WTC11 (cell line): ENCODE measurements at regions not wholly inside any gene's neighbourhood (a gene's known extent, or its start where the extent isn't known, plus 50 kb on each side); places are given as distances from the start of the nearest gene placed in this dataset.

Experiments
- ATAC-seq: fragments of 200-7000 bp; cut with Tn5 transposase; 2 replicates; pipeline ENCODE4 v1.10.0; 2021; ENCODE audit warnings: mild to moderate bottlenecking, moderate library complexity
- CTCF ChIA-PET: fragments of 300-600 bp; sonication (Branson Sonifier 250); formaldehyde crosslinking; loops from one replicate; lab custom pipeline; 2021; ENCODE audit warnings: antibody characterized with exemption; lab: Charles Lee
- POLR2A ChIA-PET: fragments of 350-600 bp; sonication (Branson Sonifier 250); formaldehyde crosslinking; loops from one replicate; lab custom pipeline; 2021; ENCODE audit warnings: antibody characterized with exemption; lab: Charles Lee
- DNase-seq: peaks from one replicate; pipeline ENCODE4 v3.0.0; 2021; ENCODE audit warnings: low spot score
- H3K27ac Mint-ChIP-seq: 2 replicates; pipeline ENCODE4 v1.8.0; 2021; ENCODE audit warnings: mixed read lengths
- H3K27me3 Mint-ChIP-seq: 2 replicates; pipeline ENCODE4 v1.8.0; 2021; ENCODE audit warnings: low read depth, mild to moderate bottlenecking, moderate library complexity, mixed read lengths
- H3K36me3 Mint-ChIP-seq: 2 replicates; pipeline ENCODE4 v1.8.0; 2021; ENCODE audit warnings: mixed read lengths
- H3K4me1 Mint-ChIP-seq: 2 replicates; pipeline ENCODE4 v1.8.0; 2022; ENCODE audit warnings: mixed read lengths
- H3K4me3 Mint-ChIP-seq: 2 replicates; pipeline ENCODE4 v1.8.0; 2021; ENCODE audit warnings: mild to moderate bottlenecking, moderate library complexity, mixed read lengths
- H3K9me3 Mint-ChIP-seq: 2 replicates; pipeline ENCODE4 v1.8.0; 2021; ENCODE audit warnings: mixed read lengths
- CREB1 ChIP-seq: sonication (generic); formaldehyde crosslinking; IDR thresholded peaks from 2 replicates; pipeline ENCODE4 v1.8.0; 2023; ENCODE audit warnings: mild to moderate bottlenecking, missing genetic modification reagents
- CREM ChIP-seq: sonication (generic); formaldehyde crosslinking; IDR thresholded peaks from 2 replicates; pipeline ENCODE4 v1.8.1; 2022; ENCODE audit warnings: mild to moderate bottlenecking, missing genetic modification reagents, moderate library complexity
- CTCF ChIP-seq: fragments of 200-600 bp; IDR thresholded peaks from 2 replicates; pipeline ENCODE4 v1.8.0; 2022; ENCODE audit warnings: antibody characterized with exemption
- ETV6 ChIP-seq: sonication (generic); formaldehyde crosslinking; IDR thresholded peaks from 2 replicates; pipeline ENCODE4 v1.8.1; 2022; ENCODE audit warnings: mild to moderate bottlenecking, missing genetic modification reagents
- FOXP1 ChIP-seq: sonication (generic); formaldehyde crosslinking; IDR thresholded peaks from 2 replicates; pipeline ENCODE4 v1.8.0; 2022; ENCODE audit warnings: missing genetic modification reagents, mild to moderate bottlenecking, moderate library complexity, borderline replicate concordance
- HMGA2 ChIP-seq: fragments of 250-450 bp; sonication (Bioruptor Pico); IDR thresholded peaks from 2 replicates; pipeline ENCODE4 v1.4.0; 2021; ENCODE audit warnings: mild to moderate bottlenecking, moderate library complexity
- IRF2 ChIP-seq: sonication (generic); formaldehyde crosslinking; IDR thresholded peaks from 2 replicates; pipeline ENCODE4 v1.8.0; 2022; ENCODE audit warnings: low read depth, missing genetic modification reagents, borderline replicate concordance
- RELA ChIP-seq: sonication (generic); formaldehyde crosslinking; IDR thresholded peaks from 2 replicates; pipeline ENCODE4 v1.8.1; 2022; ENCODE audit warnings: missing genetic modification reagents, mild to moderate bottlenecking, borderline replicate concordance
- SMAD4 ChIP-seq: sonication (generic); formaldehyde crosslinking; IDR thresholded peaks from 2 replicates; pipeline ENCODE4 v1.8.0; 2022; ENCODE audit warnings: mild to moderate bottlenecking, missing genetic modification reagents
- TCF7 ChIP-seq: sonication (generic); formaldehyde crosslinking; IDR thresholded peaks from 2 replicates; pipeline ENCODE4 v1.8.0; 2022; ENCODE audit warnings: mild to moderate bottlenecking, low read depth, missing genetic modification reagents, moderate library complexity
- ZNF138 ChIP-seq: sonication (generic); formaldehyde crosslinking; conservative IDR thresholded peaks from 2 replicates; pipeline ENCODE4 v1.8.1; 2022; ENCODE audit warnings: mild to moderate bottlenecking, moderate library complexity, missing genetic modification reagents
- ZNF671 ChIP-seq: fragments of 250-450 bp; sonication (Bioruptor Pico); IDR thresholded peaks from 2 replicates; pipeline ENCODE4 v1.8.0; 2021; ENCODE audit warnings: mild to moderate bottlenecking
- TF ChIP-seq, protein P1 (sequence below): sonication (generic); formaldehyde crosslinking; IDR thresholded peaks from 2 replicates; pipeline ENCODE4 v1.8.1; 2022; ENCODE audit warnings: mild to moderate bottlenecking, moderate library complexity, missing genetic modification reagents
- TF ChIP-seq, protein P2 (sequence below): sonication (generic); formaldehyde crosslinking; IDR thresholded peaks from 2 replicates; pipeline ENCODE4 v1.8.0; 2022; ENCODE audit warnings: mild to moderate bottlenecking, missing genetic modification reagents
- TF ChIP-seq, protein P3 (sequence below): fragments of 250-450 bp; sonication (Bioruptor Pico); IDR thresholded peaks from 2 replicates; pipeline ENCODE4 v1.9.0; 2021; ENCODE audit warnings: mild to moderate bottlenecking
- TF ChIP-seq, protein P4 (sequence below): fragments of 250-450 bp; sonication (Bioruptor Pico); IDR thresholded peaks from 2 replicates; pipeline ENCODE4 v1.9.0; 2021; ENCODE audit warnings: mild to moderate bottlenecking, borderline replicate concordance
- TF ChIP-seq, protein P5 (sequence below): sonication (generic); formaldehyde crosslinking; IDR thresholded peaks from 2 replicates; pipeline ENCODE4 v1.8.1; 2023; ENCODE audit warnings: mild to moderate bottlenecking, moderate library complexity, missing genetic modification reagents

DNA sequence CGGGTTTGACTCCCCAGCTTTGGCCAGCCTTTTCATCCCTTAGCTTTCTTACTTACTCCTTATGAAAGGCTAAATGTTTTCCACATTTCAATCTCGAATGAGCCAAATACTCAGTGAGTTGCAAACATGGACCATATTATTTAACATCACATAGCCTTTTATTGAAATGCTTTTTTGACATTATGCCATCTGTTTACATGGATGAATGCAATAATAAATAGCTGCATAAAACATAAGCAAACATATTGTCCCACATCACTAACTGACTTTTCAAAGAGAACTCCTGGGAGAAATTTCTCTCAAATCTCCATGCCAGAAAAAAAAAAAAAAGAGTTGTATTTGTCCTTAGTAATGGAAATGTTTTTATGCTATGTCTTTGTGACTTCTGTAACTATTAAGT lies 134.9 kb downstream of the LSMEM1 start:
- ChIA-PET POLR2A (no interaction called here), CTCF (no interaction called here)
- H3K27ac Mint-ChIP-seq, result no peak overlapping the region
- H3K36me3 Mint-ChIP-seq, result no peaks in the 10 kb centered on the region
- no peaks in the 10 kb centered on the region for H3K4me1 Mint-ChIP-seq
- no peak for ATAC-seq
- TF ChIP-seq ZNF138 (CRISPR knock-in tag) (no peak), CTCF (no peak)
- no peaks in the 10 kb centered on the region; the same call in 1 of the 2 replicates for H3K27me3 Mint-ChIP-seq
- no peak for DNase-seq
- no peaks in the 10 kb centered on the region for H3K9me3 Mint-ChIP-seq
- H3K4me3 Mint-ChIP-seq, result no peak overlapping the region

- H3K4me1 Mint-ChIP-seq, result no peaks in the 10 kb centered on the region
- no peaks in the 10 kb centered on the region for H3K9me3 Mint-ChIP-seq
- H3K36me3 Mint-ChIP-seq, result no peaks in the 10 kb centered on the region
- ChIA-PET CTCF (no interaction called here), POLR2A (no interaction called here)
- H3K27me3 Mint-ChIP-seq, result no peaks in the 10 kb centered on the region; the same call in 1 of the 2 replicates
- no peak overlapping the region for H3K4me3 Mint-ChIP-seq
- no peak for ATAC-seq
- no peak for TF ChIP-seq SMAD4 (CRISPR knock-in tag)
- no peak for TF ChIP-seq ZNF671 (CRISPR knock-in tag)
- TF ChIP-seq, protein P1, sequence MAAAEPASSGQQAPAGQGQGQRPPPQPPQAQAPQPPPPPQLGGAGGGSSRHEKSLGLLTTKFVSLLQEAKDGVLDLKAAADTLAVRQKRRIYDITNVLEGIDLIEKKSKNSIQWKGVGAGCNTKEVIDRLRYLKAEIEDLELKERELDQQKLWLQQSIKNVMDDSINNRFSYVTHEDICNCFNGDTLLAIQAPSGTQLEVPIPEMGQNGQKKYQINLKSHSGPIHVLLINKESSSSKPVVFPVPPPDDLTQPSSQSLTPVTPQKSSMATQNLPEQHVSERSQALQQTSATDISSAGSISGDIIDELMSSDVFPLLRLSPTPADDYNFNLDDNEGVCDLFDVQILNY, result no peak
- TF ChIP-seq, protein P2, sequence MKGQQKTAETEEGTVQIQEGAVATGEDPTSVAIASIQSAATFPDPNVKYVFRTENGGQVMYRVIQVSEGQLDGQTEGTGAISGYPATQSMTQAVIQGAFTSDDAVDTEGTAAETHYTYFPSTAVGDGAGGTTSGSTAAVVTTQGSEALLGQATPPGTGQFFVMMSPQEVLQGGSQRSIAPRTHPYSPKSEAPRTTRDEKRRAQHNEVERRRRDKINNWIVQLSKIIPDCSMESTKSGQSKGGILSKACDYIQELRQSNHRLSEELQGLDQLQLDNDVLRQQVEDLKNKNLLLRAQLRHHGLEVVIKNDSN, result no peak
- TF ChIP-seq FOXP1 (CRISPR knock-in tag), result no peak
- TF ChIP-seq IRF2 (CRISPR knock-in tag), result no peak
- H3K27ac Mint-ChIP-seq, result no peak overlapping the region
- no peak for DNase-seq
These were observed 135.5 kb downstream of the LSMEM1 start for GRCh38 chr7:112616295-112616694.

DNA sequence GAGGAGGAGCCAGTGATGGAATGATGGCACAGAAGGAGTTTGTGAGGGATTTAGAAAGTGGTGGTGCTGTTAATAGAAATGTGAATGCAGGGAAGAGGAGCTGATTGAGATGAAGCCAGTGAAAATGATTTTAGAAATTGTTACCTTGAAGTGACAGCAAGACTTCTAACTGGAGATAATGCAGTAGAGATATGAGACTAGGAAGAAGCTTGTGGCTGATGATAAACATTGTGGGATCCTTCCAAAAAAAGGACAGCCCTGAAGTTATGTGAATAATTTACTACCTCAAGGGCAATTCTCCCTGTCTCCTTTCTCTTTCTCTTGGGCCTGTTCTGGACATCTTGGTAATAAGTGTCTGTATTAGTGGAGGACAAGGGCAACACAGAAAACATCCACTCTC lies 138.6 kb downstream of the LSMEM1 start:
- Mint-ChIP-seq H3K27ac (no peak overlapping the region), H3K4me3 (no peak overlapping the region), H3K9me3 (no peaks in the 10 kb centered on the region), H3K27me3 (no peaks in the 10 kb centered on the region; the same call in 1 of the 2 replicates), H3K36me3 (no peaks in the 10 kb centered on the region), H3K4me1 (no peaks in the 10 kb centered on the region)
- ATAC-seq (no peak), DNase-seq (no peak)
- CTCF ChIA-PET, result no interaction called here
- POLR2A ChIA-PET, result no interaction called here
- TF ChIP-seq, protein P3, sequence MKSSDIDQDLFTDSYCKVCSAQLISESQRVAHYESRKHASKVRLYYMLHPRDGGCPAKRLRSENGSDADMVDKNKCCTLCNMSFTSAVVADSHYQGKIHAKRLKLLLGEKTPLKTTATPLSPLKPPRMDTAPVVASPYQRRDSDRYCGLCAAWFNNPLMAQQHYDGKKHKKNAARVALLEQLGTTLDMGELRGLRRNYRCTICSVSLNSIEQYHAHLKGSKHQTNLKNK (CRISPR knock-in tag), result no peak
- TF ChIP-seq HMGA2 (CRISPR knock-in tag) (no peak), CREB1 (CRISPR knock-in tag) (no peak), CREM (CRISPR knock-in tag) (no peak), RELA (CRISPR knock-in tag) (no peak), ETV6 (CRISPR knock-in tag) (no peak), TCF7 (CRISPR knock-in tag) (no peak)
- TF ChIP-seq, protein P4, sequence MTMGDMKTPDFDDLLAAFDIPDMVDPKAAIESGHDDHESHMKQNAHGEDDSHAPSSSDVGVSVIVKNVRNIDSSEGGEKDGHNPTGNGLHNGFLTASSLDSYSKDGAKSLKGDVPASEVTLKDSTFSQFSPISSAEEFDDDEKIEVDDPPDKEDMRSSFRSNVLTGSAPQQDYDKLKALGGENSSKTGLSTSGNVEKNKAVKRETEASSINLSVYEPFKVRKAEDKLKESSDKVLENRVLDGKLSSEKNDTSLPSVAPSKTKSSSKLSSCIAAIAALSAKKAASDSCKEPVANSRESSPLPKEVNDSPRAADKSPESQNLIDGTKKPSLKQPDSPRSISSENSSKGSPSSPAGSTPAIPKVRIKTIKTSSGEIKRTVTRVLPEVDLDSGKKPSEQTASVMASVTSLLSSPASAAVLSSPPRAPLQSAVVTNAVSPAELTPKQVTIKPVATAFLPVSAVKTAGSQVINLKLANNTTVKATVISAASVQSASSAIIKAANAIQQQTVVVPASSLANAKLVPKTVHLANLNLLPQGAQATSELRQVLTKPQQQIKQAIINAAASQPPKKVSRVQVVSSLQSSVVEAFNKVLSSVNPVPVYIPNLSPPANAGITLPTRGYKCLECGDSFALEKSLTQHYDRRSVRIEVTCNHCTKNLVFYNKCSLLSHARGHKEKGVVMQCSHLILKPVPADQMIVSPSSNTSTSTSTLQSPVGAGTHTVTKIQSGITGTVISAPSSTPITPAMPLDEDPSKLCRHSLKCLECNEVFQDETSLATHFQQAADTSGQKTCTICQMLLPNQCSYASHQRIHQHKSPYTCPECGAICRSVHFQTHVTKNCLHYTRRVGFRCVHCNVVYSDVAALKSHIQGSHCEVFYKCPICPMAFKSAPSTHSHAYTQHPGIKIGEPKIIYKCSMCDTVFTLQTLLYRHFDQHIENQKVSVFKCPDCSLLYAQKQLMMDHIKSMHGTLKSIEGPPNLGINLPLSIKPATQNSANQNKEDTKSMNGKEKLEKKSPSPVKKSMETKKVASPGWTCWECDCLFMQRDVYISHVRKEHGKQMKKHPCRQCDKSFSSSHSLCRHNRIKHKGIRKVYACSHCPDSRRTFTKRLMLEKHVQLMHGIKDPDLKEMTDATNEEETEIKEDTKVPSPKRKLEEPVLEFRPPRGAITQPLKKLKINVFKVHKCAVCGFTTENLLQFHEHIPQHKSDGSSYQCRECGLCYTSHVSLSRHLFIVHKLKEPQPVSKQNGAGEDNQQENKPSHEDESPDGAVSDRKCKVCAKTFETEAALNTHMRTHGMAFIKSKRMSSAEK, result no peak
- TF ChIP-seq, protein P2, result no peak
- TF ChIP-seq, protein P5, sequence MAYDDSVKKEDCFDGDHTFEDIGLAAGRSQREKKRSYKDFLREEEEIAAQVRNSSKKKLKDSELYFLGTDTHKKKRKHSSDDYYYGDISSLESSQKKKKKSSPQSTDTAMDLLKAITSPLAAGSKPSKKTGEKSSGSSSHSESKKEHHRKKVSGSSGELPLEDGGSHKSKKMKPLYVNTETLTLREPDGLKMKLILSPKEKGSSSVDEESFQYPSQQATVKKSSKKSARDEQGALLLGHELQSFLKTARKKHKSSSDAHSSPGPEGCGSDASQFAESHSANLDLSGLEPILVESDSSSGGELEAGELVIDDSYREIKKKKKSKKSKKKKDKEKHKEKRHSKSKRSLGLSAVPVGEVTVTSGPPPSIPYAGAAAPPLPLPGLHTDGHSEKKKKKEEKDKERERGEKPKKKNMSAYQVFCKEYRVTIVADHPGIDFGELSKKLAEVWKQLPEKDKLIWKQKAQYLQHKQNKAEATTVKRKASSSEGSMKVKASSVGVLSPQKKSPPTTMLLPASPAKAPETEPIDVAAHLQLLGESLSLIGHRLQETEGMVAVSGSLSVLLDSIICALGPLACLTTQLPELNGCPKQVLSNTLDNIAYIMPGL (CRISPR knock-in tag), result no peak
